Lung microvascular endothelial cell (primary cell): ENCODE measurements at regions not wholly inside any gene's neighbourhood (a gene's known extent, or its start where the extent isn't known, plus 50 kb on each side); places are given as distances from the start of the nearest gene placed in this dataset.

Experiments used
- DNase-seq, 2 donors: peaks; one replicate each; pipeline versions ENCODE4 v3.0.0 to v3.0.0-alpha.2; 2010; ENCODE audit warnings: low read depth in 2 of 2

DNA sequence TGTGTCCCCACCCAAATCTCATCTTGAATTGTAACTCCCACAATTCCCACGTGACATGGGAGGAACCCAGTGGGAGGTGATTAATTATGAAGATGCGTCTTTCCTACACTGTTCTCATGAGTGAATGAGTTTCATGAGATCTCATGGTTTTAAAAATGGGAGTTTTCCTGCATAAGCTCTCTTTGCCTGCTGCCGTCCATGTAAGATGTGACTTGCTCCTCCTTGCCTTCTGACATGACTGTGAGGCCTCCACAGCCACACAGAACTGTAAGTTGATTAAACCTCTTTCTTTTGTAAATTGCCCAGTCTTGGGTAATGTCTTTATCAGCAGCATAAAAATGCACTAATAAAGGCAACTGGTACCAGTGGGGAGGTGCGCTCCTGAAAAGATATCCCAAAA lies 67.7 kb upstream of the DRGX start:
- no peak for DNase-seq

DNA sequence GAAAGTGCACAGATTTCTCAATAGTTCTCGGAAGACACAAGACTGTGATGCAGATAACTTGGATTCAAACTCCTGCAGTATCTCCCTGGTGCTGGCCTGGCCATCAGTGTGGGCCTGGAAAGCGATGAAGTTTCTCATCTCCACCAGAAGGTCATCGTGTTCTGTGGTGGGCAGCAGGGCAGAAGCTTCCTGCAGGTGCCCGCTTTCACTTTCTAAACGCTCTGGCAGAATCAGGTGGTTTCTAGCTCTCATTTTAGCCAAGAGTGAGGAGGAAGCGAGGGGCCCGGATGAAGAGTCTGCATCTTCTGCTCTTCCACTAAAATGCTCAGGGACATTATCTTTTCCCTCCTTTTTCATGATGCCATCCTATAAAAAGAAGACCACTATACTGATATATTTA lies 63.0 kb upstream of the DRGX start:
- no peak for DNase-seq

DNA sequence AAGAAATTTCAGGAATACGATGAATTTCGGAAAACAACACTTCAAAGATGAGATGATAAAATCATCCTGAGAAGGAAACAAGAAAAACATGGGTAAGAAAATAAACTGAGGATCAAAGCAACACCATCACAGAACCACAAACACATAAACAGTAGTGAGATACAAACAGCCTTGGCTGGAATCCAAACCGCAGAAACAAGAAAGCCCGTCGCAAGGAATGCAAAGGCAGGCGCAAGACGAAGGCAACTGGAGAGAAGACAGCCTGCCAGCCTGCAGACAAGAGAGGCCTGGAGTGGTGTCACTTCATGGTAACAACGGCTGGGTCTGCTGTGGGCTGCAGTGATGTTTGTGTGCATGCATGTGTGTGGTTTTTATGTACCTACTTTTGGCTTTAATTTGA lies 61.8 kb upstream of the DRGX start:
- DNase-seq: peak in 1 of 2 donors; percentile 23

DNA sequence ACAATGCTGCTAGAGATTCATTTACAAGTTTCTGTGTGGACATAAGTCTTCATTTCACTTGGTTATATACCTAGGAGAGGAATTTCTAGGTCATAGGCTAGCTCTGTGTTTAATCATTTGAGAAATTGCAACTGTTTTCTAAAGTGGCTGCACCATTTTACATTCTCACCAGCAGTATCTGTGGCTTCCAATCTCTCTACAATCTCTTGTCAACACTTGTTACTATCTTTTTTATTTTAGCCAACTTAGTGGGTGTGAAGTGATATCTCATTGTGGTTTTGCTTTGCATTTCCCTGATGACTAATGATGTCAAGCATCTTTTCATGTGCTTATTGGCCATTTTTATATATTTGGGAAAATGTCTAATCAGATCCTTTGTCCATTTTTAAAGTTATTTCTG lies 53.0 kb upstream of the DRGX start:
- no peak for DNase-seq

DNA sequence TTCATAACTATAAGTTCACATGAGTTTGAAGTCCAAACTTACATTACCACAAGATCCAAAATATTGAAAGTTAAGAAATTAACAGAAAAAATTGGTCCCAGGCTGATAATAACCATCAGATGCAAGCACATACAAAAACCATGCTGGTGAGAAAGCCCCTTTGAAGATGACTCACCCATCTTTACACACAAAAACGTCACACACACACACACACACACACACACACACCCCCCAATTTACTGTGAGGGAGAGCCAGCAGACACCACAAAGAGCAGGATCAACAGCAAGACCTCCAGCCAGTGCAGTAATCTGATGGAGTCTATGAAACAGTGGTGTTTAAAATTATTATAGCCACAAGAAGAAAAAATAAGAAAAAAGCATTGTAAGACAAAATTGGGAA lies 50.1 kb upstream of the DRGX start:
- peak in 1 of 2 donors; percentile 23 for DNase-seq
